ENCODE measurements at regions not wholly inside any gene's neighbourhood (a gene's known extent, or its start where the extent isn't known, plus 50 kb on each side); places are given as distances from the start of the nearest gene placed in this dataset.

DNA sequence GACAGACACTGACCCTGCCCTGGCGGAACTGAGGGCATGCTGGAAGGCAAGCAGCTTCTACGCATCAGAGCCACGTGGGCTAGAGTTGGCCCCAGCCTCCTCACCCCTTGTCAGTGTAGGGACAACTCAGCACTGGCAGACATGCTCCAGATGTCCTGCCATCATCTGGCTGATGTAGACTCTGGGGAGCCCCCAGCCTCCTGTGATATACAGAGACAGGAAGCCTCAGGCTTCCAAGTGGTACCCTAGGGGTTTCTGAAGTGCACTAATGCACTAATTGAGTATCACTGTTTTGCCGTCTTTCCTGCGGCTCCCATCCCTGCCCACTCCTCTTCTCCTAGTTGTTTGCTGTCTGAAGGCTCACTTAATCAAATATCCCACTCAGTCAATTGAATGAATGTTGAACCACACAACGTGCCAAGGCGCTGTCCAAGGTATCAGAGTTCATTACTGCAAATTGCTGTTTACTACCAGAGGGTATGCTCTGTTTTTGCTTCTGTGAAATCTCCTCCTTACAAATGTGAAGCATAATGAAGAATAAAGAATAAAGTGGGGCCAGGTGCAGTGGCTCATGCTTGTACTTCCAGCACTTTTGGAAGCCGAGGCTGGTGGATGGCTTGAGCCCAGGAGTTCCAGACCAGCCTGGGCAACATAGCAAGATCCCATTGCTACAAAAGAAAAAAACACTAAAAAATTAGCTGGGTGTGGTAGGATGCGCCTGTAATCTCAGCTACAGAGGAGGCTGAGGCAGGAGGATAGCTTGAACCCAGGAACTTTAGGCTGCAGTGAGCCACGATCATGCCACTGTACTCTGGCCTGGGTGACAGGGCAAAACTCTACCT lies 76.4 kb upstream of the ZBTB18 start:
- Mint-ChIP-seq H3K27me3 (peaks cover 4 to 32% of the 10 kb centered on the region in 2 donors), H3K4me3 (no peak overlapping the region), H3K4me1 (no peaks in the 10 kb centered on the region), H3K27ac (no peak overlapping the region), H3K9me3 (no peaks in the 10 kb centered on the region), H3K36me3 (no peaks in the 10 kb centered on the region)
- no peaks in the 10 kb centered on the region for H3K4me1 ChIP-seq (ENCODE audit: insufficient read depth, low read length)
- no peaks in the 10 kb centered on the region for H3K36me3 ChIP-seq (ENCODE audit: insufficient read depth, low read length)
- no peaks in the 10 kb centered on the region for H3K27me3 ChIP-seq (ENCODE audit: insufficient read depth, low read length, poor library complexity, severe bottlenecking)
- no peaks in the 10 kb centered on the region for H3K9me3 ChIP-seq (ENCODE audit: low read length)
- no peak for DNase-seq
- H3K27ac ChIP-seq (ENCODE audit: low read depth, low read length) = no peak overlapping the region
- POLR2A ChIA-PET = no interaction called here
- no peak overlapping the region for H3K4me3 ChIP-seq (ENCODE audit: low read length)
- CTCF ChIA-PET = no interaction called here

DNA sequence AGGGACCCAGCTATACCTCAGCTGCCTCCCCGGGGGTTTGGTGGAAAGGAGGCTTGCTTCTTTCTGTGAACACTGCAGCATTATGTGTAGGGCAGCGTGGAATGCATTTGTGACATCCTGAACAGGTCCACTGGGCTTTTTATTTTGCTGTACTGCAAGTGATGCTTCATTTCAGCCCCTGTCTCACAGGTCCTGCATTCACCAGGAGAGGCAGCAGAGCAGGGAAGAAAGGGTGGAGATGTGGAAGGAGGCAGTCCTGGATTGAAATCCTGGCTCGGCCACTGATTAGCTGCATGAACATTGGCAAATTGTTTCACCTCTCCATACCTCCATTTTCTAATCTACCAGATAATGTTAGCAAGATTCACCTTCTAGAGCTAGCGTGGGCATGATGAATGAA lies 77.9 kb upstream of the ZBTB18 start:
- Histone ChIP-seq H3K36me3 (ENCODE audit: insufficient read depth, low read length) (no peaks in the 10 kb centered on the region), H3K27ac (ENCODE audit: low read depth, low read length) (no peak overlapping the region), H3K9me3 (ENCODE audit: low read length) (no peaks in the 10 kb centered on the region), H3K27me3 (ENCODE audit: insufficient read depth, low read length, poor library complexity, severe bottlenecking) (no peaks in the 10 kb centered on the region), H3K4me3 (ENCODE audit: low read length) (no peak overlapping the region), H3K4me1 (ENCODE audit: insufficient read depth, low read length) (no peaks in the 10 kb centered on the region)
- Mint-ChIP-seq H3K27ac (no peak overlapping the region), H3K27me3 (peaks cover 4 to 33% of the 10 kb centered on the region in 2 donors), H3K9me3 (no peaks in the 10 kb centered on the region), H3K4me3 (no peak overlapping the region), H3K4me1 (no peaks in the 10 kb centered on the region), H3K36me3 (no peaks in the 10 kb centered on the region)
- ChIA-PET CTCF (no interaction called here), POLR2A (no interaction called here)
- no peak for DNase-seq

DNA sequence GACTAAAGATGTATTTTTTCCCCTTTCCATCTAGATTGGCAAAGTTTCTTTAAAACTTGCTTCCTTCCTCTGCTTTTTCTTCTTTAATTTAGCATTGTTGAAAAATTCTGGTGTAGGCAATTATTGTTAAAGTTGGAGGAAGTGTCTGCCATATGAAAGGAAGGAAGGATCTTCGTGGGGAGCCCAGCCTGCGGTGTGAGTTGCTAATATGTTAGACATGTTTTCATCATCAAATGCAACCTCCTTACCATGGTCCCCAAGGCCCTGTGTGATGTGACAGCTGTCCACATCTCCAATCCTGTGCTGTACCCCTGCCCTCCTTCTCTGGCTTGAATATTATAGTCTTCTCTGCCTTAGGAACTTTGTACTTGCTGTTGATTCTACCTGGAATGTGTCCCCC lies 81.0 kb upstream of the ZBTB18 start:
- DNase-seq = no peak
- no peaks in the 10 kb centered on the region for H3K4me1 ChIP-seq (ENCODE audit: insufficient read depth, low read length)
- Mint-ChIP-seq H3K4me3 (no peak overlapping the region), H3K36me3 (no peaks in the 10 kb centered on the region), H3K27me3 (peaks cover 7 to 31% of the 10 kb centered on the region in 2 donors), H3K27ac (no peak overlapping the region), H3K9me3 (no peaks in the 10 kb centered on the region), H3K4me1 (no peaks in the 10 kb centered on the region)
- no peaks in the 10 kb centered on the region for H3K27me3 ChIP-seq (ENCODE audit: insufficient read depth, low read length, poor library complexity, severe bottlenecking)
- POLR2A ChIA-PET = no interaction called here
- no peaks in the 10 kb centered on the region for H3K9me3 ChIP-seq (ENCODE audit: low read length)
- CTCF ChIA-PET = no interaction called here
- no peak overlapping the region for H3K4me3 ChIP-seq (ENCODE audit: low read length)
- H3K27ac ChIP-seq (ENCODE audit: low read depth, low read length) = no peak overlapping the region
- no peaks in the 10 kb centered on the region for H3K36me3 ChIP-seq (ENCODE audit: insufficient read depth, low read length)

DNA sequence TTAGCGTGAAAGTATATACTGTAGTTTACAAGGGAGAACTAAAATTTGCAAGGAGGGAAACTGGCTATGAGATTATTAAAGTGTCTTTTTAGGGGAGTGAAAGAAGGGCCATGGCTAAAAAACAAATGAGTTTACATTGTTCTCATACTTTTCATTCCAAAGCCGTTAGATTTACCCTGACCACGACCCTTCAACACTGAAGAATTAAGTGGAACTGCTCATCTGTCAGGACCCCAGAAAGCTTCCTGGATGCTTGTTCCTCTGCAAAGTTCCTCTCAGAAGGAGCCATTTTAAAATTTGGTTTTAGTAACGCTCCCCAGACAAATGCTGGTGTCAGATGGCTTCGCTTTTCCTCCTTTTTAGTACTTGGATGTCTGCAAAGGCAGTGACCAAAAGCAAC lies 82.7 kb upstream of the ZBTB18 start:
- Histone ChIP-seq H3K27ac (ENCODE audit: low read depth, low read length) (no peak overlapping the region), H3K36me3 (ENCODE audit: insufficient read depth, low read length) (no peaks in the 10 kb centered on the region), H3K4me1 (ENCODE audit: insufficient read depth, low read length) (no peaks in the 10 kb centered on the region), H3K4me3 (ENCODE audit: low read length) (no peak overlapping the region), H3K9me3 (ENCODE audit: low read length) (no peaks in the 10 kb centered on the region), H3K27me3 (ENCODE audit: insufficient read depth, low read length, poor library complexity, severe bottlenecking) (no peaks in the 10 kb centered on the region)
- H3K4me1 Mint-ChIP-seq = no peaks in the 10 kb centered on the region
- CTCF ChIA-PET = interaction anchor here (1.4 kb wide), 1 partner anchor 107 kb away, joined by 4 read pairs; no protein-coding TSS in a partner anchor
- H3K27me3 Mint-ChIP-seq = peaks cover 7 to 16% of the 10 kb centered on the region in 2 donors
- no peaks in the 10 kb centered on the region for H3K36me3 Mint-ChIP-seq
- no peak for DNase-seq
- H3K27ac Mint-ChIP-seq = no peak overlapping the region
- no peak overlapping the region for H3K4me3 Mint-ChIP-seq
- POLR2A ChIA-PET = no interaction called here
- H3K9me3 Mint-ChIP-seq = no peaks in the 10 kb centered on the region

DNA sequence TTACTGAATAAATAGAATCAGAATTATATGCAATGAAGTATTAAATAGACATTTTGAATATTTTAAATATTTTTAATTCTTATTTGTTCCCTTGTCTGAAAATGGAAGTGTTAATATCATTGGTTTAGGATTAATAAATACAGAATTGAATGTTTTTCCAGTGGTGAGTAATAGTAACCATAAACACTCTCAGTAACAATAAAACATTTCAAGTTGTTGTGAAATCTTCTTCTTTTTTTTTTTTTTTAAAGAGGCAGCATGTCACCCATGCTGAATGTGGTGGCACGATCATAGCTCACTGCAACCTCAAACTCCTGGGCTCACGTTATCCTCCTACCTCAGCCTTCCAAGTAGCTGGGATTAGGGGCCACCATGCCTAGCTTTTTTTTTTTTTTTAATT lies 86.2 kb upstream of the ZBTB18 start:
- Histone ChIP-seq H3K4me3 (ENCODE audit: low read length) (no peak overlapping the region), H3K9me3 (ENCODE audit: low read length) (no peaks in the 10 kb centered on the region), H3K36me3 (ENCODE audit: insufficient read depth, low read length) (no peaks in the 10 kb centered on the region), H3K27ac (ENCODE audit: low read depth, low read length) (no peak overlapping the region), H3K27me3 (ENCODE audit: insufficient read depth, low read length, poor library complexity, severe bottlenecking) (no peaks in the 10 kb centered on the region), H3K4me1 (ENCODE audit: insufficient read depth, low read length) (no peaks in the 10 kb centered on the region)
- ChIA-PET CTCF (no interaction called here), POLR2A (interaction anchor here (0.6 kb wide), 1 partner anchor 81 kb away, joined by 3 read pairs; no protein-coding TSS in a partner anchor)
- Mint-ChIP-seq H3K36me3 (no peaks in the 10 kb centered on the region), H3K27me3 (peaks cover 2 to 12% of the 10 kb centered on the region in 2 donors), H3K4me1 (no peaks in the 10 kb centered on the region), H3K27ac (no peak overlapping the region), H3K4me3 (no peak overlapping the region), H3K9me3 (no peaks in the 10 kb centered on the region)
- no peak for DNase-seq

DNA sequence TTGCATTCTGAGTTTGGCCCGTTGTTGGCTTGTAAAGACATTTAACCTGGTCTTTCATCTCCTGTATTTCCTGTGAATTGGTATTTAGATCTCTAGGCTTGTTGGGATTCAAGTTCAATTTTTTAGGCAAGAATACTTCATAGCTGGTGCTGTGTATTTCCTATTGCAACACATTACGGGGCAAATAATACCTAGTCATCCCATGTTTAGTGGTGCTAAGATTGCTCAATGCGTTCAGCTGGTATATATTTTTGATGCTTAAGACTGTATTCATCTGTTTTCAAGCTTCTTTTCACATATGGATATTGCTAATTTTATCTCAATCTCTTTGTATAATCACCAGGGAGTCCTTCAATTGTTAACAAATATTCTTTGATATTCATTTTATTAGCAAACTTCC lies 87.5 kb upstream of the ZBTB18 start:
- H3K4me1 ChIP-seq (ENCODE audit: insufficient read depth, low read length) = no peaks in the 10 kb centered on the region
- Mint-ChIP-seq H3K9me3 (no peaks in the 10 kb centered on the region), H3K36me3 (no peaks in the 10 kb centered on the region), H3K4me1 (no peaks in the 10 kb centered on the region), H3K27ac (no peak overlapping the region), H3K4me3 (no peak overlapping the region), H3K27me3 (peaks cover 12 to 24% of the 10 kb centered on the region in 2 donors)
- no peak overlapping the region for H3K4me3 ChIP-seq (ENCODE audit: low read length)
- no peak for DNase-seq
- ChIA-PET POLR2A (no interaction called here), CTCF (no interaction called here)
- no peaks in the 10 kb centered on the region for H3K36me3 ChIP-seq (ENCODE audit: insufficient read depth, low read length)
- H3K27ac ChIP-seq (ENCODE audit: low read depth, low read length) = no peak overlapping the region
- no peaks in the 10 kb centered on the region for H3K9me3 ChIP-seq (ENCODE audit: low read length)
- no peaks in the 10 kb centered on the region for H3K27me3 ChIP-seq (ENCODE audit: insufficient read depth, low read length, poor library complexity, severe bottlenecking)

DNA sequence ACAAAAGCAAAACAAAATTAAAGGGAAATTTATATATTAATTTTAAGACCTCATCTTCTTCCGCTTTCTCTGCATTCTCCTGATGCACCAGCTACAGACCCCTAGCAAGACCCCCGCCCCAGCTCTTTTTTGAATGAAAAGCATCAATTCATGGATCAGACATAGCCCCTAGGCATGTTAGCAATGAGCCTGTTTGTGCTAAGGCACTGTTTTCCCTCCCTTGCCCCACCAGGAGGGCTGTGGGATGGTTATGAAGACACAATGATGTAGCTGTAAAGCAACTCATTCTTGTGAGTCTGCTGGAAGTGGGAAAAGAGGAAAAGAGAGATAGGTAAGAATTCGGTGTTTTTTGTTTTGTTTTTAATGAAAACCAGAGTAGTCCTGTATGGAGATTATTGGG lies 88.5 kb upstream of the ZBTB18 start:
- H3K4me1 ChIP-seq (ENCODE audit: insufficient read depth, low read length) = no peaks in the 10 kb centered on the region
- no peaks in the 10 kb centered on the region for H3K27me3 ChIP-seq (ENCODE audit: insufficient read depth, low read length, poor library complexity, severe bottlenecking)
- Mint-ChIP-seq H3K4me3 (no peak overlapping the region), H3K4me1 (no peaks in the 10 kb centered on the region), H3K27ac (no peak overlapping the region), H3K9me3 (no peaks in the 10 kb centered on the region), H3K27me3 (peaks cover 13 to 26% of the 10 kb centered on the region in 2 donors), H3K36me3 (no peaks in the 10 kb centered on the region)
- no peak overlapping the region for H3K4me3 ChIP-seq (ENCODE audit: low read length)
- no peaks in the 10 kb centered on the region for H3K36me3 ChIP-seq (ENCODE audit: insufficient read depth, low read length)
- H3K9me3 ChIP-seq (ENCODE audit: low read length) = no peaks in the 10 kb centered on the region
- no peak for DNase-seq
- POLR2A ChIA-PET = no interaction called here
- no peak overlapping the region for H3K27ac ChIP-seq (ENCODE audit: low read depth, low read length)
- CTCF ChIA-PET = no interaction called here

DNA sequence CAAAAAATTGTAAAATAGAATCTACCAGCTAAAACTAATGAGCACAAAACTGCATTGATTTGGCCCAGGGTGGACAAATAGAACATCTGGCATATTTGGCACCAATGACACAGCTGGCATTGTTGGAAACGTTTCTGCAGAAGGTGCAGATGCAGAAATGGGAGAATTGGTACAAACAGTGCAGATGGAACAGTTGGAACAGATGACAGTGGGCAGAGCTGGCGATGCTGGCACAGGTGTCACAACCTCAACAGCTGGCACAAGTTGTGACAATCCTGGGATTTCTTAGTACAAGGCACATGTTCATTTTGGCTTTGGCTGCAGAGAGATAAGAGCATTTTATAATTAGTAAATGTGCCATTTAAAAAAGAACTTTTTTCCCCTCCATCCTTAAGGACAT lies 91.1 kb upstream of the ZBTB18 start:
- CTCF ChIA-PET = no interaction called here
- no peak overlapping the region for H3K4me3 ChIP-seq (ENCODE audit: low read length)

More for the DNA sequence above, 91.1 kb upstream of the ZBTB18 start:
- Histone ChIP-seq H3K27ac (ENCODE audit: low read depth, low read length) (no peak overlapping the region), H3K27me3 (ENCODE audit: insufficient read depth, low read length, poor library complexity, severe bottlenecking) (no peaks in the 10 kb centered on the region), H3K9me3 (ENCODE audit: low read length) (no peaks in the 10 kb centered on the region), H3K4me1 (ENCODE audit: insufficient read depth, low read length) (no peaks in the 10 kb centered on the region), H3K36me3 (ENCODE audit: insufficient read depth, low read length) (no peaks in the 10 kb centered on the region)
- Mint-ChIP-seq H3K9me3 (no peaks in the 10 kb centered on the region), H3K27me3 (peaks cover 11 to 42% of the 10 kb centered on the region in 2 donors), H3K36me3 (no peaks in the 10 kb centered on the region), H3K4me3 (no peak overlapping the region), H3K4me1 (no peaks in the 10 kb centered on the region), H3K27ac (no peak overlapping the region)
- DNase-seq = no peak
- POLR2A ChIA-PET = no interaction called here

Measured in CD8-positive, alpha-beta memory T cell (primary cell).